Renal pelvis (tissue), 1 donor: ENCODE measurements at regions not wholly inside any gene's neighbourhood (a gene's known extent, or its start where the extent isn't known, plus 50 kb on each side); places are given as distances from the start of the nearest gene placed in this dataset.

Source experiments
- DNase-seq: peaks from one replicate; pipeline ENCODE4 v3.0.0-alpha.2; 2013

DNA sequence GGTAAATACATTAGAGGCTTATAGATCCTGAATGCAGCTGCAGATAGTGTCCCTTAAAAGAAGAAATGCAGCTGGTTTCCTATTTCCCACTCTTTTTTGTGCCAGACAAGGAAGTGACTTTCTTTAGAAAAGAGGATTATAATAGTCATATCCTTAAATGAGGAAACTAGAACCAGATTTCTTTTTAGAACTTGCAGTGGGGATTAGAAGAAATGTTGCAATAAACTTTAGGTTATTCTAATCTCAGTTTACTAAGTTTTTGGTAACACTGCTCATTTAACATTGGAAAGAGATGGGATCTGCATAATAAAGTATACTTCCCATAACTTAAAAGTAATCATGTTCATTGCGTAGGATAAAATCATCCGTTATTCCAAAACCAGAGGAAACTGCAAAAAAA is 101.9 kb downstream of the SLIT2 start:
- DNase-seq: no peak

DNA sequence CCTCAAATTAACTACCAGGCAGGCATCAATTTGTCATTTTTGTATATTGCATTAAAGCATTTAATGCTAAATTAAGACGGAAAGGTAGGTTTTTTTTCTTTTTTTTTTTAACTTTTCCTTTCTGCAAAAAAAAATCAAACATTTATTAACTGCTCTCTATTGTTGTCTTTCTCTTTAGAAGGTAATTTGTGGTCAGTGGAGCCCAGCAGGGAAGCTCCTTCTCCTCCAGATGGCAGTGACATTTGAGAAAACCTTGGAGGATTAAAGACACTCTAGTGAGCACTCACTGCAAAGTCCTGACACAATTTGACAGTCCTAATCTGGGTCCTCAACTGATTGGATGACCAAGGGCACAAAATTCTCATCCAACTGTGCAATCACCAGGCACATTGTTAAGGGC is 102.4 kb downstream of the SLIT2 start:
- DNase-seq: no peak

DNA sequence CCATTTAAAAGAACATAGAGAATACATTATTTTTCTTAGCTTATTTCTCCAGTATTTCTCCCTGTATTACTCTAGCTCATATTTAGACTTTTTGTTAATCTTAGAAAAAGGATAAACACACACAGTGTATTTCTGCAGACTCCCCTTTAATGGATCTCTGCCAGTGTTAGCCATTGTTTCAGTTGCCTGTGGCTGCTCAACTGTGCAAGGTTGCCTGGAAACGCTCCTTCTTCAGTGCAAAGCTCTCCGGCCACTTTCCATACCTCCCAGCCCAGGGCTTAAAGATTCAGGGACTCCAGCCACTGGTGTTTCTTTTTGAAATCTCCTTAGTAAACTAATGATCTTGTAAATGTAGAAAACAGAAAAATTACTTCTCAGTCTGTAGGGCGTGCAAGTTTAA is 104.9 kb downstream of the SLIT2 start:
- DNase-seq: peak; percentile 54

DNA sequence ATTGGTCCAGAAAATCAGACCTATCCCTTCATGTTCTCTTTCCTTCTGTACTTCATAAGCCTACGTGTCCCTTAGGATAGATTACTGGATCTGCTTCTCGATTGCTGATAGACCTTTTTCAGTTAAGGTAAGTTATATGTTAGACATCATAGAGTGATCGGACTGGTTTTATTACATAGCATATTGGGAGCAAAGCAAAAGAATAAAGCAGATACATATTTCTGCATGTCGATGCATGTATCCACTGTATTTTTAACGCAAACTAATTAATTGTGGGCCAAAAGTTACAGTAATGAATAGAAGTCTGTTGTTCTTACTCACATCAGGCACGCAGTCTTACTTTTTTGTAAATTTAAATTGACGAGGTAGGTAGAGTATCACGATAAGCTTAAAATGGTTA is 106.4 kb downstream of the SLIT2 start:
- DNase-seq: no peak

DNA sequence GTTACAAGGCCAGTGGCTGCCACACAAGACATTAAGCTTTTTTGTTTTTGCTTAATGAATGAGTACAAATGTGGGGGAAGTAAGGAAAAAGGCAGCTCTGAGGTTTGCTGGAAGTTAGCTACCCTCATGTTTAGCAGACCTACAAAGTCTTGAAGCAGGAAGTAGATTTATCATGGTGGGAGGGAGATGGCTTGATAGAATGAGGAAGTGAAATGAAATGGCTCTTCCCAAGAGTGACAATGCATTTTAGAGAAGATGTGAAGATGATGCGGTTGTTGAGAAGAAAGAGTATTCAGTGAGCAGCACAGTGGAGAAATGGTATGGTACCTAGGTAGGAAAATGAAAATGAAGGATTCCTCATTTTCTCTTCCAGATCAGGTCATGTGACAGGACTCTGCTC is 108.0 kb downstream of the SLIT2 start:
- no peak for DNase-seq

DNA sequence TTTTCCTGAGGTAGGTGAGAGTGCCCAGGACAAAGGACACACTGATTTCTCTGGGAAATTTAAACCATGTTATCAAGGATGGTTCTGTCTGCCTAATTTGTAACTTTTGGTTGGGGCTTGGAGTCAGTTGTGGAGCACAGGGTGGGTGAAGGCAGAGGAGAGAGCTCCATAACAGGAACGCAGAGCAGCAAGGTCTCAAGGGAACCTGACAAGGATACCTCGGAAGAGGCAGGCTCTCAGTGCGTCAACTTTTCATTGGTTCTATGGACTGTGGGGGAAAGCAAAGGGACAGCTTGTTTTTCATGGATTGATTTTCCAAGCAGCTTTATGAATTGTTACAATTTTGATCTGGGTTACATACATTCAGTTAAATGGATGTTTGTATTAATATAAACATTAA is 110.4 kb downstream of the SLIT2 start:
- DNase-seq: no peak

DNA sequence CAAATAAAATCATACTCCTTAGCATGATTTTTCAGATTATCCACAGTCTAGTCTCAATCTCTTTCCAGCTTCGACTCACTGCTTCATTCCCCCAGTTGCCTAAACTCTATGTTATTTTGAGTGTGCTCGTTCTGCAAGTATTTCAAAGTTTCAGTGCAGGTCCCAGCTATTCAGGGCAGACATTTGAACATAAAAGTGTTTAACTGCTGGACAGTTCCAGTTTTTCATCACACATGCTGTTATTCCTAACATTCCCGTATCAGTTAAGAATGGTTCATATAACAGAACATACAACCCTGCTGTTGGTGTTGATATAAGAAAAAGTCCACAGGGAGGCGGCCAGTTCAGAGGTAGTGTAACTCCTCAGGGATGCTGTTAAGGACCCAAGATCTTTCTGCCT is 113.3 kb downstream of the SLIT2 start:
- DNase-seq: no peak

DNA sequence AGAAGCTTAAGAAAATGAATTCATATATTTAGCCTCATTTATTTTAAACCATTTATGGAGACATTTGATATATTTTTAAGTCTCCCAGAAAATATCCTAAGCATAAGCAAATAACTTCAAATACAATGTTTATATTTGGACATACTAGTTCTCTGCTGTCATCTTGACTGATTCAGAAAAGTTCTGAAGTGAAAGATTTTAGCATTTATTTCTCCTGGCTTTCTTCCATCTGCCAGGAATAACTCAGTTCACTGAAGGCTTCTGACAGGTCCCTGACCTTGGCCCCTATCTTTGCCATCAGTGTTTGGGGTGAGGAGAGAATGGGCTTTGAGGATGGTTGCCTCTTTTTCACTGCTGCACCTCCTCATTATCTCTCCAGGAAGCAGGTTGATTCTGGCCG is 115.7 kb downstream of the SLIT2 start:
- DNase-seq: no peak

DNA sequence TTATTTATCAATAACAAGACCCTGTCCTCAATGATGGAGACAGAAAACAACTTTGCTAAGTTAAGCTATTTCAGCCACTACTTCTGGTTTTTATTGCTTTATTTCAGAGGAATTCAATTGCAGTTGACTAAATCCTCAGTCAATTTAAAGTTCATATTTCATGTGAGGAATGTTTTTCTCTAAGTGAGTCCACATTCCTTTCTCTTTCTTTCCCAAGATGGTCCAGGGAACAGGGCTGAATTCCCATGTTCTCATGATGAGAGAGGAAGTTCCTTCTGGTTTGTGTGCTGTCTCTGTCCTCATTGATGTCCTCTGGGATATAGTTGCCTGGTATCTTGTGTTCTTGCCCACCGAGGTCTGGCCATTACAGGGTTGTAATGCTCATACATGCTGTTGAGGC is 117.2 kb downstream of the SLIT2 start:
- DNase-seq: no peak

DNA sequence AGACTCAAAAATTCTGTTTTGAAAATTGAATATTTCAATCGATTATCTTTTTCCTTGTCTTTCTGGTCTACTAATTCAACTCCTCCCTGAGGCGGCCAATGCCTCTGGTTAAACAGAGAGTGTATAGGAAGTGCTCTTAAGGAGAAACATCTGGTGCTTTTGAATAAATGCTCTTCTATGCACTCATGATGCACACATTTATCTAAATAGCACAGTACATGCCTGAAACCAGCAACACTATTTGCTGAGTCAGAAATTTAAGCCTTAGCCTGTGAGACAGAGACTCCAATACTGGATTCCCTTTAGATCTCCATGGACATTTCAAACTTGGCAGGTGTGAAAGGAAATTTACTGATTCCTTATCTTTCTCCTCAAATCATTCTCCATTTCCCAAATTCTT is 118.6 kb downstream of the SLIT2 start:
- DNase-seq: no peak

DNA sequence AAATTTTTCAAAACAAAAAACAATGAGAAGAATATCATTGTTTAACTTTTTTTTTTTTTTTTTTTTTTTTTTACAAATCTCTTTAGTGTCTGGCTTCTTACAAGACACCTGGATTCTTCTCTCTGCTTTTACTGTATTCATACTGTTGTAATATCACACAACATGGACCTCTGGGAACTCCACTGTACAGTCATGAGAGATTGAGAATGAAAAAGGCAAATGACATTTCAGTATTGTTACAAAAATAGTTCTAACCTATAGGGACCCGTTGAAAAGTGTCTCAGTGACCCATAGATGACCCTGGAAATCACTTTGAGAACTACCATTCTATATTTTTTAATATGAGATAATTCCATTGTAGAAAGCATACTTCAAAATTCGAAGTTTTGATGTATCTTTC is 124.4 kb downstream of the SLIT2 start:
- no peak for DNase-seq

DNA sequence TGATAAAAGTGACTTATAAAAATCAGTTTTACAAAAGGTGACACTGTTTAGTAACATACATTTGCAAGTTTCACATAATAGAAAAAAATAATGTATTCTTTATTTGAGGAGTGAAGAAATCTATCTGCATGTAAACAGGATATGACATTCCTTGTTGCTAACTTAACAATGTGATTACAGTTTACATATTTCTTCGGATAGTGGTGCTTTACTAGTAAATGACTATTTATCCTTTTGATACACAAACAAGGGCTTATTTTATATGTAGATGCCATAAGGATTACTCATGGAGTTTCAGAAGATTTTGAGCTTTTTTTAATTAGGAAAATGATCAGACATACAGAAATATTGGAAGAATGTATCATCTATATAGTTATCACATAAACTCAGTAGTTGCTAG is 126.5 kb downstream of the SLIT2 start:
- DNase-seq: no peak

DNA sequence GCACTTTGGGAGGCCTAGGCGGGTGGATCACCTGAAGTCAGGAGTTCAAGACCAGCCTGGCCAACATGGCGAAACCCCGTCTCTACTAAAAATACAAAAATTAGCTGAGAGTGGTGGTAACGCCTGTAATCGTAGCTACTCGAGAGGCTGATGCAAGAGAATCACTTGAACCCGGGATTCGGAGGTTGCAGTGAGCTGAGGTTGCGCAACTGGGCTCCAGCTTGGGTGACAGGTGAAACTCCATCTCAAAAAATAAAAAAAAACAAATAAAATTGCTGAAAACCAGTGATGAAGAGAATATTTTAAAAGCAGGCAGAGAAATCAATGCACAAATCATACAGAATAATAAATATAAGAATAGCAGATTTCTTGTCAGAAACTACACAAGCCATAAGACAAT is 129.3 kb downstream of the SLIT2 start:
- DNase-seq: no peak

DNA sequence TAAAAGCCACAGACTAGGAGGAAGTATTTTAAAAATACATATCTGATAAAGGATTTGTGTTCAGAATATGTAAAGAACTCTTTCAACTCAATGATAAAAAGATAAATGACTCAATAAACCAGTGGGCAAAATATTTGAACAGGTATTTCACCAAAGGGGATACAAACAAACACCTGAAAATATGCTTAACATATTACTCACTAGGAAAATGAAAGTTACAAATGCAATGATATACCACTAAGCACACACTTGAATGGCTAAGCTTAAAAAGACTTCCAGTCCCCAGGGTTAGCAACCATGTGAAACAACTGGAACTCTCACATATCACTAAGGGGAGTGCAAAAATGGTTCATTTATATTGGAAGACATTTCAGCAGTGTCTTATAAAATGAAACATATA is 131.6 kb downstream of the SLIT2 start:
- no peak for DNase-seq

DNA sequence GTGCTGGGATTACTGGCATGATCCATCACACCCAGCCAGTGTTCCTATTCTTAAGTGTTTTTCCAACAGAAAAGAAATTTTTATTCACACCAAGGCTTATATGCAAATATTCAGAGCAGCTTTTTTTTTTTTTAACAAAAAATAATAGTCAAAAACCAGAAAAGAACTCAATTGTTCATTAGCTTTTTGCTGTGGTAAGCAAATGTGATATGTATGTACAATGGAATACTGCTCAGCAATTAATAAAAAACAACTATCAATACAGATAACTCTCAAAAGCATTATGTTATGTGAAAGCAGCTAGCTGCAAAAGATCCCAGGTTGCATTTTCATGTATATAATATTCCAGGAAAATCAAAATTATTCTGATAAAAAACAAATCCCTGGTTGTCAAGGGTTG is 132.3 kb downstream of the SLIT2 start:
- no peak for DNase-seq

DNA sequence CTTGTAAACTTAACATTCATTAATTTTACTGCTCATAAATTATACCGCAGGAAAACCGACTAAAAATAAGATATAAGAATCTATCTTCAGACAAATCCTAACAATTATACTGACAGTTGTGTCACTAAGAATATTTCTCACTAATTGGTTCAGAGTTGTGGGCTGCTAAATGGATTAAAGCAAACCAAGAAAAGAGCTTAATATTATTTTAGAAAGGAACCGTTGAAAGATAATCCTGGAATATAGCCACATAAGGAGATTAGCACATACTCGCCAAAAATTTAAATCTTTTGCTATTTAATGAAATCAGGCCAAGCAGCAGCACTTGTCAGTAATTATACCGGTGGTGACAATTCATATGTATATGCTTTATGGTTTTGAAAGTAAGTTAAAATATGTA is 132.8 kb downstream of the SLIT2 start:
- no peak for DNase-seq

DNA sequence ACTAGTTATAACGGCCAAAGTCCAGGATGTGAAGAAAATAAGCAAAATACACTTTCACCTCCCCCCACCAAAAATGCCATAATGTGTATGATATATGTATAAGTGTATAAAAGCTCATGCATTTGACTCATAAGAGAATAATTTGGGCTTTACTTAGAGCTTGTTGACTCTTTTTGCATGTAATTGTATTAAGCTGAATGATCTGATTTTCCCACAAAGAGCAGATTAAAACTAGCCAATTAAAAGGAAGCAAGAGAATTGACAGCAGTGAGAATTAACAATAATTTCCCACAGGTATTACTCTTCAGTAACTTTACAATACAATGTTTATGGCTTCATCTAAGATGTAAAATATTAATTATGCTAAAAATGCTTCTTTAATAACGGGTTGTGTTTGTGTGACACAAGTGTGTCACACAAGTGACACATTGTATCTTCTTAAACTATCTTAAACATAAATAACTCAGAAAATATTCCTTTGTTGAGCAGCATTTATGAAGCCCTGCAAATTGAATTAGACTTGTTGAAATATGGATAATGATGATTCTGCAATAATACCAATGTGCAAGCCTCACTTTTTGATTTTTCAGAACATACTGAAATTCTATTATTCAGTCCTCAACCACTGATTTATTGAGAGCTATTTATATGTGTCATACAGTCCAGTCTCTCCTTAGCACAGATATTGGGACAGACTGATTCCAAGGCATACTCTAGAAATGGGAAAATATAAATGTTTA is 134.5 kb downstream of the SLIT2 start:
- no peak for DNase-seq

DNA sequence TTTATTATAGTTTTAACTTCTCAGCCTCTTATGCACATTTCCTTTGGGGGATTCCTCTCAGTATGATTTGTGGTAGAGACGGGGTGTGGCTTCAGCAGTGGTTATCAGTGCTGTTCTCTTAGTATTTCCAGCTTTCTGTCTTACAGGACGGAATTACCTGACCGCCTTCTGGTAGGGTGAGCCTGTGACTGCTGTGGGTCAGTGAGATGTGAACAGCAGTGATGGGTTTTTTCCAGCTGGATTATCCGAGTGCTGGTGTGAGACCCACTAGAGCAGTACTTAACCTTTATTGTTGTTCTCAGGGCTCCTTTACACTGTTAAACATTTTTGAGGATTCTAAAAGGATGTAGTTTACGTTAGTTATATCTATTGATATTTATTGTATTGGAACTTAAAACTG is 135.2 kb downstream of the SLIT2 start:
- DNase-seq: peak; percentile 24

DNA sequence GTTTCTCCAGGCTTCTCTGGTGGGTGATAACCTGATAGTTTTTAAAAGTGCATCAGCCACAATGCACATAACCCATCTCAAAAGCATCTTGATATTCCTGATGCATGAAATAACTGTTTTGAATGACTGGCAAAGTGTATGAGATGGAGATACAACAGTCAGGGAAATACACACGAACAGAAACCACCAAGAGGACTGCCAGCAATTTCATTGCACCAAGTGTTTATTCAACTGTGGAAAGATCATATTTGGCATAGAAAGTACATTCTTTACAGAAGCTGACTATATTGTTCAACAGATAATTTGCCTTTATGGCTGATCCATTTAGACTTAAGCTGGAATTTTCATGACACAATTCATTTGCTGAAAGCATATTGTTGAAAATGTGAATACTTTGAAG is 139.5 kb downstream of the SLIT2 start:
- no peak for DNase-seq

DNA sequence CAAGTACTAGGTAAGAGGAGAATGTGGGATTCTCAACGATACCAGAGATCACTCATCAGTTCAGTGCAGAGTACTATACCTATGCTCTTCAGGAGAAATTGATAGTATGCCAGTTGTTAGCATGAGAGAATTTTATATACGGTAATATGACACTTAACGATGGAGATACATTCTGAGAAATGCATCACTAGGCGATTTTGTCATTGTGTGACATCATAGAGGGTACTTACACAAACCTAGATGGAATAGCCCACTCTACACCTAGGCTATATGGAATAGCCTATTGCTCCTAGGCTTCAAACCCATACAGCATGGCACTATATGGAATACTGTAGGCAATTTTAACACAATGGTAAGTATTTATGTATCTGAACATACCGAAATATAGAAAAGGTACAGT is 140.2 kb downstream of the SLIT2 start:
- DNase-seq: no peak

DNA sequence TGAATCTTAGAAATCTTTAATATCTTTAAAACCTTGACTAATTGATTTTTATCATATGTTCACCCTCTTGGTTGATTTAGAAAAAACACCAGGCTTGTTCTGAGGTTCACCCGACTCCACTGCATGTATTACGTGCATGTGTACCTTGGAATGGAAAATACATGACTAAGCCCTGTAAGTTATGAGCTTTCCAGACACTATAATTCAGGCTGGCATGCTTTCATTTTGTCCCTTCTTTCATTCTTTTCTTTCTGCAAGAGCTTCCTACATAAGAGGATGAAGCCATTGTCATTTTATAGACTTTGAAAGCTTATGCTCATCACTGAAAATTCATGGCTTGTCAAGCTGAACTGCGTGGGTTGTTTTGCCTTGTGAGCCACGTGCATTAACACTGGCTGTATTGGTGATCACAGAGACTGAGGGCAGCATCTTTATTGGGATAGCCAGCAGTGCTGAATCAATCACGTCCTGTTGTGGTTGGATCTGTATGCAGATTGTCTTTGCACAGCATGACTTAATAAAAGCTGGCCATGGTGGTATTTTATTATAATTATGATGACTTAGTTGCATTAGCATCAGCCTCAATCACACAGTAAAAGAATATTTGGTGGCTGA is 141.9 kb downstream of the SLIT2 start:
- DNase-seq: no peak

DNA sequence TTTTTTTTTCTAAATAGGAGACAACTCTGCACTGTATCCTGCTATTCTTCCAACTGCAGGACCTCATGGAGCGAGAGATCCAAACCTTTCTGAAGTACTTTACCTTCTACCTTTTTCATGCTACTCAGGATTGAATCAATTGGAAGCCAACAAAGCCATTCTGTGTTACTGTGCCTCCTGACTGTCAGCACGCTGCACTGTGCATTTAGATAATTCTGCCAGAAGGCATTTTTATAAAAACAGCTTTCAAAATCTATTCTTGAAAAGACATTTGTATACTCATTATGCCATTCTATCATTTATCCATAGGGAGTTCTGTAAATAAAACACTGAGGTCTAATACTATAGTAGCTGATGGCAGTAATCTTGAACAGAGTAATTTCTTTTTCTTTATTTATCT is 142.8 kb downstream of the SLIT2 start:
- DNase-seq: no peak

DNA sequence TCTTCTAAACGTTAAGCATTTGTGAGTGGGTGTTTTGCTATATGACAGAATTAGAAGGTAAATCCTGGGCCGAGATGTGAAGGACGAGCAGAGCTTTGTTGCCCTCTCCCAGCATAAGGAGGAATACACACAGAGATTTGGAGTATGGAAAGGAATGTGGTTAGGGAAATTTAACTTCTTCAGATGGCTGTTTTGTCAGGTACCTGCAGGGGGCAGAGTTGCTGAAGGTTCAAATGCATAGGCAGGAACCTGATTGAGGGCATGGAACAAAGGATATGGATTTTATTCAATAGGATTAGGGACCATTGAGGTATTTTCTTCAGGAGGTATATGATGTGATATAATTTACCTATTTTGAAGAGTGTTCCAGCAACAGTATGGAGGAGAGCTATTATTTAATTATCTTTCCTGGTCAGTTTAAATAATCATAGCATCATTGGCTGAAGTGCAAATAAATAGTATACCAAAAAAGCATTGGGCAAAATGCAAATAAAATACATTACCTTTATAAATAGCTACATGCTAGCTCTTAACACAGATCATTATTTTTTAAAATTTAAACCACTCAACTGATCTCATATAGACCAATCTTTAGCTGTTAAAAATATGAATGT is 143.6 kb downstream of the SLIT2 start:
- DNase-seq: no peak

DNA sequence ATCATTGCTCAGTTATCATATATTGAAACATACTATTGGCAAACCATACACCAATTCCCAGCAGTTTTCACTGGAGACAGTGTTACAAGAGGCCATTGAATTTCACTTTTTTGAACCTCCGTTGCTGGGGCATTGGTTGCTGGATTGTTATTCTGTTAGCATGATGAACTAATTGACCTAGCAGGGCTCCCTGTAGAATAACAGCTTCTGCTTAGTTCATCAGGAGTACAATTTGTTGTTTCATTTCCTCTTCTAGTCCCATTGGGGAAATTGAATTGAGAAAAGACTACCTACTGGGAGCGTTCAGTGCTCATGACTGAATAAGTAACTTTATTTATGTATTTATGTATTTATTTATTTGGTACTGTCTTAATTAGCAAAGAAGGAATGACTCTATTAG is 151.6 kb downstream of the SLIT2 start:
- no peak for DNase-seq
